K562 (cell line): ENCODE measurements at regions not wholly inside any gene's neighbourhood (a gene's known extent, or its start where the extent isn't known, plus 50 kb on each side); places are given as distances from the start of the nearest gene placed in this dataset.

Experiments
- ARNT ChIP-seq, 2 experiments: fragments of 450-650 bp; IDR thresholded peaks; 2 replicates each; pipeline ENCODE4 v1.6.1; 2016; ENCODE audit warnings: mild to moderate bottlenecking in 1 of 2
- CBFA2T2 ChIP-seq: fragments of 450-650 bp; conservative IDR thresholded peaks from 2 replicates; pipeline ENCODE4 v1.6.1; 2017; ENCODE audit warnings: mild to moderate bottlenecking
- CBX3 ChIP-seq, 2 experiments: IDR thresholded peaks; 1 replicate in 1 of 2; 2 replicates in 1 of 2; pipeline ENCODE4 v1.6.1; 2012; ENCODE audit warnings: inconsistent platforms in 2 of 2, low read length in 2 of 2, borderline replicate concordance in 1 of 2, control low read depth in 1 of 2
- JUNB ChIP-seq: fragments of 450-650 bp; formaldehyde crosslinking; conservative IDR thresholded peaks from 2 replicates; pipeline ENCODE4 v1.4.0; 2020; ENCODE audit warnings: mild to moderate bottlenecking
- MCM2 ChIP-seq: fragments of 450-650 bp; IDR thresholded peaks from 2 replicates; pipeline ENCODE4 v1.6.1; 2017; ENCODE audit warnings: low read depth, mild to moderate bottlenecking
- MED1 ChIP-seq: sonication (generic); formaldehyde crosslinking; IDR thresholded peaks from 2 replicates; pipeline ENCODE4 v1.8.1; 2023; ENCODE audit warnings: missing genetic modification reagents, borderline replicate concordance
- MEF2A ChIP-seq: IDR thresholded peaks from 2 replicates; pipeline ENCODE4 v1.6.1; 2011; ENCODE audit warnings: low read depth, mild to moderate bottlenecking, low read length, moderate library complexity; ENCODE audit not compliant: control insufficient read depth
- MEF2D ChIP-seq: conservative IDR thresholded peaks from 2 replicates; pipeline ENCODE4 v1.6.1; 2016; ENCODE audit warnings: low read depth, missing genetic modification characterization, missing compliant biosample characterization
- NR2C1 ChIP-seq, 2 experiments: fragments of 450-650 bp; IDR thresholded peaks; 2 replicates each; pipeline ENCODE4 v1.6.1; 2017; ENCODE audit warnings: mild to moderate bottlenecking in 2 of 2, antibody characterized with exemption in 1 of 2, inconsistent platforms in 1 of 2, missing compliant biosample characterization in 1 of 2, missing genetic modification characterization in 1 of 2
- REST ChIP-seq, 2 experiments: fragments of 450-650 bp; formaldehyde crosslinking in 1 of 2; IDR thresholded peaks; 2 replicates each; pipeline versions ENCODE4 v1.4.0 to v1.6.1; 2014 to 2020; ENCODE audit warnings: mild to moderate bottlenecking in 2 of 2, borderline replicate concordance in 1 of 2, low read depth in 1 of 2
- SMARCA4 ChIP-seq: fragments of 450-650 bp; IDR thresholded peaks from 2 replicates; pipeline ENCODE4 v1.6.1; 2016
- TAL1 ChIP-seq: fragments of 450-650 bp; IDR thresholded peaks from 2 replicates; pipeline ENCODE4 v1.6.1; 2016; ENCODE audit warnings: mild to moderate bottlenecking
- TEAD4 ChIP-seq, 2 experiments: sonication (generic) in 1 of 2; formaldehyde crosslinking in 1 of 2; IDR thresholded peaks; 2 replicates each; pipeline versions ENCODE4 v1.6.1 to v1.8.0; 2012 to 2022; ENCODE audit warnings: borderline replicate concordance in 1 of 2, inconsistent platforms in 1 of 2, low read length in 1 of 2, mild to moderate bottlenecking in 1 of 2, missing genetic modification reagents in 1 of 2
- ZNF280A ChIP-seq: fragments of 450-650 bp; IDR thresholded peaks from 2 replicates; pipeline ENCODE4 v1.6.1; 2018; ENCODE audit warnings: mild to moderate bottlenecking, low read depth; ENCODE audit not compliant: partially characterized antibody
- TF ChIP-seq, protein P1 (sequence below): fragments of 450-650 bp; formaldehyde crosslinking; IDR thresholded peaks from 2 replicates; pipeline ENCODE4 v1.4.0; 2022; ENCODE audit warnings: mild to moderate bottlenecking, moderate library complexity
- TF ChIP-seq, protein P2 (sequence below): fragments of 200-800 bp; sonication (Bioruptor generic); IDR thresholded peaks from 2 replicates; pipeline ENCODE4 v1.6.1; 2017; ENCODE audit warnings: missing genetic modification characterization, missing compliant biosample characterization

GRCh38 chr3:171511450-171511849 is 51.2 kb upstream of the TNIK start (continued):
- TF ChIP-seq REST (IDR thresholded peaks at IDR 0.05; ENCODE audit: borderline replicate concordance) (peak; percentile 29), REST (CRISPR knock-in tag; IDR thresholded peaks at IDR 0.05; ENCODE audit: low read depth) (no peak), MCM2 (no peak), SMARCA4 (peak; percentile 68), JUNB (CRISPR knock-in tag) (no peak), MEF2D (tag) (no peak), ZNF280A (no peak), CBX3 (IDR thresholded peaks at IDR 0.05; ENCODE audit: borderline replicate concordance in 1 of 2, low read length in 2 of 2) (peak in 1 of 2 experiments; percentile 33; a peak in 1 of 3 replicates), TAL1 (peak; percentile 39; the same call in 1 of the 2 replicates), CBFA2T2 (0 out of 2 replicates have a peak, but pooled peaks have one; percentile 46), ARNT (IDR thresholded peaks at IDR 0.05) (peak in 1 of 2 experiments; percentile 56; a peak in 1 of 4 replicates), NR2C1 (IDR thresholded peaks at IDR 0.05) (no peak), NR2C1 (tag; IDR thresholded peaks at IDR 0.05) (peak; percentile 42; the same call in 1 of the 2 replicates), TEAD4 (IDR thresholded peaks at IDR 0.05; ENCODE audit: low read length) (peak; percentile 68), TEAD4 (CRISPR knock-in tag; IDR thresholded peaks at IDR 0.05; ENCODE audit: borderline replicate concordance) (no peak), MED1 (no peak), MEF2A (no peak)
- TF ChIP-seq, protein P1, sequence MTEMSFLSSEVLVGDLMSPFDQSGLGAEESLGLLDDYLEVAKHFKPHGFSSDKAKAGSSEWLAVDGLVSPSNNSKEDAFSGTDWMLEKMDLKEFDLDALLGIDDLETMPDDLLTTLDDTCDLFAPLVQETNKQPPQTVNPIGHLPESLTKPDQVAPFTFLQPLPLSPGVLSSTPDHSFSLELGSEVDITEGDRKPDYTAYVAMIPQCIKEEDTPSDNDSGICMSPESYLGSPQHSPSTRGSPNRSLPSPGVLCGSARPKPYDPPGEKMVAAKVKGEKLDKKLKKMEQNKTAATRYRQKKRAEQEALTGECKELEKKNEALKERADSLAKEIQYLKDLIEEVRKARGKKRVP (CRISPR knock-in tag) = no peak
- TF ChIP-seq, protein P2, sequence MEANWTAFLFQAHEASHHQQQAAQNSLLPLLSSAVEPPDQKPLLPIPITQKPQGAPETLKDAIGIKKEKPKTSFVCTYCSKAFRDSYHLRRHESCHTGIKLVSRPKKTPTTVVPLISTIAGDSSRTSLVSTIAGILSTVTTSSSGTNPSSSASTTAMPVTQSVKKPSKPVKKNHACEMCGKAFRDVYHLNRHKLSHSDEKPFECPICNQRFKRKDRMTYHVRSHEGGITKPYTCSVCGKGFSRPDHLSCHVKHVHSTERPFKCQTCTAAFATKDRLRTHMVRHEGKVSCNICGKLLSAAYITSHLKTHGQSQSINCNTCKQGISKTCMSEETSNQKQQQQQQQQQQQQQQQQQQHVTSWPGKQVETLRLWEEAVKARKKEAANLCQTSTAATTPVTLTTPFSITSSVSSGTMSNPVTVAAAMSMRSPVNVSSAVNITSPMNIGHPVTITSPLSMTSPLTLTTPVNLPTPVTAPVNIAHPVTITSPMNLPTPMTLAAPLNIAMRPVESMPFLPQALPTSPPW = no peak
